ENCODE measurements at regions not wholly inside any gene's neighbourhood (a gene's known extent, or its start where the extent isn't known, plus 50 kb on each side); places are given as distances from the start of the nearest gene placed in this dataset.

- H3K4me3 ChIP-seq (replicated peaks; ENCODE audit: low read depth, low read length) = no peak overlapping the region
- DNase-seq (ENCODE audit: low read depth) = no peak
- TF ChIP-seq CTCF (IDR thresholded peaks at IDR 0.05; ENCODE audit: low read length, missing control alignments) = no peak
These were observed 79.8 kb upstream of the CYYR1 start for GRCh38 chr21:26652854-26653253.

- no peak for TF ChIP-seq CTCF (IDR thresholded peaks at IDR 0.05; ENCODE audit: low read length, missing control alignments)
- no peak overlapping the region for H3K4me3 ChIP-seq (replicated peaks; ENCODE audit: low read depth, low read length)
- no peak for DNase-seq (ENCODE audit: low read depth)
These were observed 68.0 kb upstream of the CYYR1 start for GRCh38 chr21:26641062-26641461.

- TF ChIP-seq CTCF (IDR thresholded peaks at IDR 0.05; ENCODE audit: low read length, missing control alignments) = no peak
- H3K4me3 ChIP-seq (replicated peaks; ENCODE audit: low read depth, low read length) = no peak overlapping the region
These were observed 64.2 kb upstream of the CYYR1 start for GRCh38 chr21:26637201-26637745.

GRCh38 chr21:26635681-26636080 lies 62.6 kb upstream of the CYYR1 start:
- no peak for DNase-seq (ENCODE audit: low read depth)
- no peak for TF ChIP-seq CTCF (IDR thresholded peaks at IDR 0.05; ENCODE audit: low read length, missing control alignments)
- H3K4me3 ChIP-seq (replicated peaks; ENCODE audit: low read depth, low read length) = no peak overlapping the region

More at GRCh38 chr21:26637201-26637745, 64.2 kb upstream of the CYYR1 start:
- no peak for DNase-seq (ENCODE audit: low read depth)

- no peak overlapping the region for H3K4me3 ChIP-seq (replicated peaks; ENCODE audit: low read depth, low read length)
- no peak for TF ChIP-seq CTCF (IDR thresholded peaks at IDR 0.05; ENCODE audit: low read length, missing control alignments)
- DNase-seq (ENCODE audit: low read depth) = no peak
These were observed 59.6 kb upstream of the CYYR1 start for GRCh38 chr21:26632691-26633090.

GRCh38 chr21:26626187-26626586 lies 53.1 kb upstream of the CYYR1 start:
- no peak overlapping the region for H3K4me3 ChIP-seq (replicated peaks; ENCODE audit: low read depth, low read length)
- no peak for TF ChIP-seq CTCF (IDR thresholded peaks at IDR 0.05; ENCODE audit: low read length, missing control alignments)
- no peak for DNase-seq (ENCODE audit: low read depth)

GRCh38 chr21:26624983-26625519 lies 52.0 kb upstream of the CYYR1 start:
- no peak overlapping the region for H3K4me3 ChIP-seq (replicated peaks; ENCODE audit: low read depth, low read length)
- DNase-seq (ENCODE audit: low read depth) = no peak

More at GRCh38 chr21:26624983-26625519, 52.0 kb upstream of the CYYR1 start:
- no peak for TF ChIP-seq CTCF (IDR thresholded peaks at IDR 0.05; ENCODE audit: low read length, missing control alignments)
